HUES48 (cell line): ENCODE measurements at regions not wholly inside any gene's neighbourhood (a gene's known extent, or its start where the extent isn't known, plus 50 kb on each side); places are given as distances from the start of the nearest gene placed in this dataset.

Experiments
- H3K27ac ChIP-seq: one replicate; pipeline ENCODE4 v1.7.0; 2013; ENCODE audit warnings: low read depth, low read length, inconsistent platforms
- H3K27me3 ChIP-seq: 2 replicates; pipeline ENCODE4 v1.6.1; 2013; ENCODE audit warnings: mild to moderate bottlenecking, low read length; ENCODE audit not compliant: control insufficient read depth, insufficient read depth
- H3K36me3 ChIP-seq: 2 replicates; pipeline ENCODE4 v1.6.1; 2013; ENCODE audit warnings: low read length; ENCODE audit not compliant: control insufficient read depth, insufficient read depth
- H3K4me1 ChIP-seq: 2 replicates; pipeline ENCODE4 v1.6.1; 2013; ENCODE audit warnings: mild to moderate bottlenecking, low read length; ENCODE audit not compliant: control insufficient read depth, insufficient read depth
- H3K4me3 ChIP-seq: 2 replicates; pipeline ENCODE4 v1.5.1; 2013; ENCODE audit warnings: mild to moderate bottlenecking, low read depth, low read length
- H3K9ac ChIP-seq: 2 replicates; pipeline ENCODE4 v1.6.1; 2013; ENCODE audit warnings: mild to moderate bottlenecking, low read depth, low read length, moderate library complexity
- H3K9me3 ChIP-seq: 2 replicates; pipeline ENCODE4 v1.6.1; 2013; ENCODE audit warnings: low read length; ENCODE audit not compliant: control insufficient read depth, insufficient read depth

GRCh38 chr1:72678683-72679082, 396.3 kb upstream of the NEGR1 start:
- Histone ChIP-seq H3K27me3 (no peaks in the 10 kb centered on the region), H3K4me3 (no peak overlapping the region), H3K9me3 (no peaks in the 10 kb centered on the region), H3K9ac (no peak overlapping the region), H3K27ac (no peak overlapping the region), H3K36me3 (no peaks in the 10 kb centered on the region), H3K4me1 (peaks cover 6% of the 10 kb centered on the region; the same call in 1 of the 2 replicates)

- Histone ChIP-seq H3K4me1 (peaks cover 13% of the 10 kb centered on the region), H3K27ac (no peak overlapping the region), H3K36me3 (no peaks in the 10 kb centered on the region), H3K9me3 (no peaks in the 10 kb centered on the region), H3K4me3 (no peak overlapping the region), H3K9ac (no peak overlapping the region), H3K27me3 (no peaks in the 10 kb centered on the region)
Observed at GRCh38 chr1:72670902-72671301, 388.6 kb upstream of the NEGR1 start.

- no peaks in the 10 kb centered on the region for H3K27me3 ChIP-seq
- H3K9me3 ChIP-seq: no peaks in the 10 kb centered on the region
- H3K4me1 ChIP-seq: no peaks in the 10 kb centered on the region
- no peak overlapping the region for H3K9ac ChIP-seq
- H3K4me3 ChIP-seq: no peak overlapping the region
- no peaks in the 10 kb centered on the region for H3K36me3 ChIP-seq
- no peak overlapping the region for H3K27ac ChIP-seq
Observed at GRCh38 chr1:72662918-72663317, 380.6 kb upstream of the NEGR1 start.

- H3K9me3 ChIP-seq: no peaks in the 10 kb centered on the region
- no peaks in the 10 kb centered on the region for H3K36me3 ChIP-seq
- H3K27me3 ChIP-seq: no peaks in the 10 kb centered on the region
- no peak overlapping the region for H3K9ac ChIP-seq
- no peak overlapping the region for H3K4me3 ChIP-seq
- peaks cover 6% of the 10 kb centered on the region; the same call in 1 of the 2 replicates for H3K4me1 ChIP-seq
- H3K27ac ChIP-seq: no peak overlapping the region
Observed at GRCh38 chr1:72650843-72651435, 368.6 kb upstream of the NEGR1 start.

GRCh38 chr1:72649991-72650390, 367.7 kb upstream of the NEGR1 start:
- no peaks in the 10 kb centered on the region for H3K27me3 ChIP-seq
- H3K9me3 ChIP-seq: no peaks in the 10 kb centered on the region

GRCh38 chr1:72649211-72649888, 367.0 kb upstream of the NEGR1 start:
- no peak overlapping the region for H3K9ac ChIP-seq
- no peak overlapping the region for H3K27ac ChIP-seq
- no peak overlapping the region for H3K4me3 ChIP-seq
- no peaks in the 10 kb centered on the region for H3K9me3 ChIP-seq
- H3K36me3 ChIP-seq: no peaks in the 10 kb centered on the region
- H3K4me1 ChIP-seq: peaks cover 6% of the 10 kb centered on the region; the same call in 1 of the 2 replicates
- H3K27me3 ChIP-seq: no peaks in the 10 kb centered on the region

More at GRCh38 chr1:72649991-72650390, 367.7 kb upstream of the NEGR1 start:
- Histone ChIP-seq H3K9ac (no peak overlapping the region), H3K27ac (no peak overlapping the region), H3K36me3 (no peaks in the 10 kb centered on the region), H3K4me3 (no peak overlapping the region), H3K4me1 (peaks cover 6% of the 10 kb centered on the region; the same call in 1 of the 2 replicates)

- no peak overlapping the region for H3K4me3 ChIP-seq
- H3K9ac ChIP-seq: no peak overlapping the region
- no peaks in the 10 kb centered on the region for H3K9me3 ChIP-seq
- H3K36me3 ChIP-seq: no peaks in the 10 kb centered on the region
- H3K27me3 ChIP-seq: no peaks in the 10 kb centered on the region
- H3K27ac ChIP-seq: no peak overlapping the region
- peaks cover 6% of the 10 kb centered on the region; the same call in 1 of the 2 replicates for H3K4me1 ChIP-seq
Observed at GRCh38 chr1:72648465-72648864, 366.1 kb upstream of the NEGR1 start.

GRCh38 chr1:72643142-72643541, 360.8 kb upstream of the NEGR1 start:
- Histone ChIP-seq H3K4me1 (peaks cover 7% of the 10 kb centered on the region), H3K27me3 (no peaks in the 10 kb centered on the region), H3K9me3 (no peaks in the 10 kb centered on the region), H3K36me3 (no peaks in the 10 kb centered on the region), H3K4me3 (no peak overlapping the region), H3K9ac (no peak overlapping the region), H3K27ac (no peak overlapping the region)

- no peaks in the 10 kb centered on the region for H3K9me3 ChIP-seq
- no peak overlapping the region for H3K4me3 ChIP-seq
- H3K4me1 ChIP-seq: peaks cover 16% of the 10 kb centered on the region
- no peak overlapping the region for H3K9ac ChIP-seq
- H3K36me3 ChIP-seq: no peaks in the 10 kb centered on the region
- H3K27me3 ChIP-seq: no peaks in the 10 kb centered on the region
- H3K27ac ChIP-seq: no peak overlapping the region
Observed at GRCh38 chr1:72637593-72637992, 355.3 kb upstream of the NEGR1 start.

GRCh38 chr1:72636631-72637030, 354.3 kb upstream of the NEGR1 start:
- no peak overlapping the region for H3K9ac ChIP-seq
- no peak overlapping the region for H3K4me3 ChIP-seq
- peaks cover 16% of the 10 kb centered on the region for H3K4me1 ChIP-seq

GRCh38 chr1:72635719-72636118, 353.4 kb upstream of the NEGR1 start:
- H3K36me3 ChIP-seq: no peaks in the 10 kb centered on the region
- no peak overlapping the region for H3K4me3 ChIP-seq
- no peak overlapping the region for H3K27ac ChIP-seq
- H3K27me3 ChIP-seq: no peaks in the 10 kb centered on the region
- H3K9me3 ChIP-seq: no peaks in the 10 kb centered on the region
- H3K9ac ChIP-seq: no peak overlapping the region
- peaks cover 12% of the 10 kb centered on the region for H3K4me1 ChIP-seq

More at GRCh38 chr1:72636631-72637030, 354.3 kb upstream of the NEGR1 start:
- H3K27me3 ChIP-seq: no peaks in the 10 kb centered on the region
- no peaks in the 10 kb centered on the region for H3K36me3 ChIP-seq
- no peaks in the 10 kb centered on the region for H3K9me3 ChIP-seq
- H3K27ac ChIP-seq: no peak overlapping the region
